A549 (cell line): ENCODE measurements at regions not wholly inside any gene's neighbourhood (a gene's known extent, or its start where the extent isn't known, plus 50 kb on each side); places are given as distances from the start of the nearest gene placed in this dataset.

Experiments
- ATAC-seq, 2 experiments: fragments of 200-7000 bp in 1 of 2; fragments of >200 bp in 1 of 2; cut with Nextera tagmentation in 1 of 2; cut with Tn5 transposase in 1 of 2; 3 replicates each; pipeline versions ENCODE4 v1.8.0 to v1.9.1; 2018 to 2020; ENCODE audit warnings: mild to moderate bottlenecking in 1 of 2, moderate library complexity in 1 of 2
- CTCF ChIA-PET: fragments of 300-600 bp; sonication (Branson Sonifier 250); formaldehyde crosslinking; extraction: SDS; loops from one replicate; lab custom pipeline; 2021; ENCODE audit warnings: antibody characterized with exemption, inconsistent platforms; lab: Yijun Ruan, JAX
- POLR2A ChIA-PET: fragments of 350-600 bp; formaldehyde crosslinking; extraction: SDS; loops from one replicate; lab custom pipeline; 2021; ENCODE audit warnings: antibody characterized with exemption, inconsistent platforms; lab: Yijun Ruan, JAX
- DNase-seq, 2 experiments: peaks; one replicate each; pipeline versions ENCODE4 v3.0.0 to v3.0.0-alpha.2; 2011 to 2016; ENCODE audit warnings: low read depth in 1 of 2, low spot score in 1 of 2
- FAIRE-seq: peaks from 2 replicates; lab custom pipeline; 2011; peaks lifted over from hg19 to GRCh38; lab: Jason Lieb, UNC
- H3K27ac ChIP-seq, 2 experiments: fragments of >200 bp; sonication (Bioruptor Twin); formaldehyde crosslinking; 3 replicates each; pipeline ENCODE4 v1.5.1; 2016 to 2017
- H3K4me1 ChIP-seq: fragments of >200 bp; sonication (Bioruptor Twin); formaldehyde crosslinking; 3 replicates; pipeline ENCODE4 v1.6.1; 2016
- H3K4me2 ChIP-seq: fragments of >200 bp; sonication (Bioruptor Twin); formaldehyde crosslinking; 3 replicates; pipeline ENCODE4 v1.6.1; 2016
- H3K4me3 ChIP-seq: fragments of >200 bp; sonication (Bioruptor Twin); formaldehyde crosslinking; 3 replicates; pipeline ENCODE4 v1.5.1; 2016
- H3K9me3 ChIP-seq: fragments of >200 bp; sonication (Bioruptor Twin); formaldehyde crosslinking; 3 replicates; pipeline ENCODE4 v1.6.1; 2016
- CBX2 ChIP-seq: fragments of 200-600 bp; sonication (generic); IDR thresholded peaks from 2 replicates; pipeline ENCODE4 v1.6.1; 2016; ENCODE audit warnings: low read depth, mild to moderate bottlenecking, borderline replicate concordance
- CBX8 ChIP-seq: fragments of 200-600 bp; sonication (generic); IDR thresholded peaks from 2 replicates; pipeline ENCODE4 v1.6.1; 2016
- CEBPB ChIP-seq, 2 experiments: fragments of >200 bp in 1 of 2; sonication (Bioruptor Twin) in 1 of 2; formaldehyde crosslinking in 1 of 2; IDR thresholded peaks; 2 replicates each; pipeline ENCODE4 v1.6.1; 2012 to 2016
- CHD2 ChIP-seq: fragments of 150-350 bp; IDR thresholded peaks from 2 replicates; pipeline ENCODE4 v1.6.1; 2014; ENCODE audit warnings: low read length; ENCODE audit not compliant: partially characterized antibody
- CHD4 ChIP-seq: fragments of 200-600 bp; sonication (generic); IDR thresholded peaks from 2 replicates; pipeline ENCODE4 v1.6.1; 2016; ENCODE audit warnings: antibody characterized with exemption, mild to moderate bottlenecking, borderline replicate concordance
- EP300 ChIP-seq, 2 experiments: fragments of >200 bp; sonication (Bioruptor Twin); formaldehyde crosslinking; IDR thresholded peaks; 2 replicates in 1 of 2; 3 replicates in 1 of 2; pipeline ENCODE4 v1.6.1; 2016 to 2017
- FOSB ChIP-seq: fragments of 250-450 bp; sonication (Bioruptor Pico); IDR thresholded peaks from 2 replicates; pipeline ENCODE4 v1.5.0; 2020; ENCODE audit warnings: mild to moderate bottlenecking, moderate library complexity
- GATA3 ChIP-seq: IDR thresholded peaks from 2 replicates; pipeline ENCODE4 v1.6.1; 2012; ENCODE audit warnings: borderline replicate concordance
- HEYL ChIP-seq: fragments of 250-450 bp; sonication (Bioruptor Pico); IDR thresholded peaks from 2 replicates; pipeline ENCODE4 v1.8.0; 2021; ENCODE audit warnings: mild to moderate bottlenecking, moderate library complexity
- HMGXB4 ChIP-seq: fragments of 250-450 bp; sonication (Bioruptor Pico); IDR thresholded peaks from 2 replicates; pipeline ENCODE4 v1.5.0; 2021; ENCODE audit warnings: mild to moderate bottlenecking, moderate library complexity, borderline replicate concordance
- HOXA7 ChIP-seq: fragments of 250-450 bp; sonication (Bioruptor Pico); IDR thresholded peaks from 2 replicates; pipeline ENCODE4 v1.5.0; 2020; ENCODE audit warnings: mild to moderate bottlenecking, moderate library complexity
- HOXB5 ChIP-seq: fragments of 250-450 bp; sonication (Bioruptor Pico); IDR thresholded peaks from 2 replicates; pipeline ENCODE4 v1.5.0; 2020; ENCODE audit warnings: mild to moderate bottlenecking, moderate library complexity
- JUN ChIP-seq, 2 experiments: fragments of >200 bp; sonication (Bioruptor Twin); formaldehyde crosslinking; IDR thresholded peaks; 2 replicates in 1 of 2; 3 replicates in 1 of 2; pipeline ENCODE4 v1.6.1; 2016 to 2017
- KDM5A ChIP-seq: fragments of 200-600 bp; sonication (generic); IDR thresholded peaks from 2 replicates; pipeline ENCODE4 v1.6.1; 2016; ENCODE audit warnings: antibody characterized with exemption, mild to moderate bottlenecking
- MAFK ChIP-seq: fragments of 450-650 bp; IDR thresholded peaks from 2 replicates; pipeline ENCODE4 v1.6.1; 2014; ENCODE audit not compliant: partially characterized antibody
- MYC ChIP-seq: IDR thresholded peaks from 2 replicates; pipeline ENCODE4 v1.6.1; 2012; ENCODE audit warnings: mild to moderate bottlenecking, inconsistent platforms, low read length, improper control_type of control experiment, borderline replicate concordance
- NPAS2 ChIP-seq: fragments of 250-450 bp; sonication (Bioruptor Pico); IDR thresholded peaks from 2 replicates; pipeline ENCODE4 v1.8.0; 2022; ENCODE audit warnings: mild to moderate bottlenecking, moderate library complexity, borderline replicate concordance
- PHF8 ChIP-seq: fragments of 200-600 bp; sonication (generic); IDR thresholded peaks from 2 replicates; pipeline ENCODE4 v1.6.1; 2016; ENCODE audit warnings: low read depth, mild to moderate bottlenecking, antibody characterized with exemption, moderate library complexity, borderline replicate concordance
- RAD21 ChIP-seq, 2 experiments: fragments of >200 bp in 1 of 2; sonication (Bioruptor Twin) in 1 of 2; formaldehyde crosslinking in 1 of 2; IDR thresholded peaks in 1 of 2; conservative IDR thresholded peaks in 1 of 2; 2 replicates in 1 of 2; 3 replicates in 1 of 2; pipeline ENCODE4 v1.6.1; 2012 to 2018; ENCODE audit warnings: inconsistent platforms in 1 of 2
- RARB ChIP-seq: fragments of 250-450 bp; sonication (Bioruptor Pico); IDR thresholded peaks from 2 replicates; pipeline ENCODE4 v1.8.0; 2021; ENCODE audit warnings: mild to moderate bottlenecking, moderate library complexity
- RCOR1 ChIP-seq: fragments of 150-350 bp; IDR thresholded peaks from 2 replicates; pipeline ENCODE4 v1.6.1; 2014; ENCODE audit warnings: antibody characterized with exemption, low read length, low read depth
- RFX5 ChIP-seq: fragments of 450-650 bp; IDR thresholded peaks from 2 replicates; pipeline ENCODE4 v1.7.1; 2014; ENCODE audit warnings: antibody characterized with exemption, mild to moderate bottlenecking, moderate library complexity
- RNF2 ChIP-seq: fragments of 200-600 bp; sonication (generic); IDR thresholded peaks from 2 replicates; pipeline ENCODE4 v1.6.1; 2016; ENCODE audit warnings: low read depth, mild to moderate bottlenecking, antibody characterized with exemption, moderate library complexity, borderline replicate concordance
- ZFP36 ChIP-seq: fragments of 450-650 bp; IDR thresholded peaks from 2 replicates; pipeline ENCODE4 v1.6.1; 2014; ENCODE audit warnings: borderline replicate concordance; ENCODE audit not compliant: partially characterized antibody
- WGBS: methylation state at CpG from one replicate; pipeline ENCODE4 v1.1.6; 2017; ENCODE audit errors: missing lambda C conversion rate; 5-methylcytosine and 5-hydroxymethylcytosine counted together
- TF ChIP-seq, protein P1 (sequence below): IDR thresholded peaks from 2 replicates; pipeline ENCODE4 v1.6.1; 2012
- TF ChIP-seq, protein P2 (sequence below): fragments of >200 bp; sonication (Bioruptor Twin); formaldehyde crosslinking; IDR thresholded peaks from 2 replicates; pipeline ENCODE4 v1.6.1; 2016
- TF ChIP-seq, protein P3 (sequence below): fragments of 450-650 bp; IDR thresholded peaks from 2 replicates; pipeline ENCODE4 v1.6.1; 2014; ENCODE audit warnings: antibody characterized with exemption
- TF ChIP-seq, protein P4 (sequence below): IDR thresholded peaks from 2 replicates; pipeline ENCODE4 v1.6.1; 2012; ENCODE audit warnings: low read depth, borderline replicate concordance
- TF ChIP-seq, protein P5 (sequence below): fragments of 150-350 bp; IDR thresholded peaks from 2 replicates; pipeline ENCODE4 v1.6.1; 2014; ENCODE audit warnings: low read depth, mild to moderate bottlenecking, low read length

- Histone ChIP-seq H3K4me2 (no peak overlapping the region), H3K4me1 (no peaks in the 10 kb centered on the region), H3K27ac (no peak overlapping the region), H3K9me3 (no peaks in the 10 kb centered on the region), H3K4me3 (no peak overlapping the region)
- CTCF ChIA-PET, result interaction anchor here (0.7 kb wide), 1 partner anchor 24 kb away, joined by 5 read pairs; no protein-coding TSS in a partner anchor
- TF ChIP-seq JUN (IDR thresholded peaks at IDR 0.05), result no peak
- TF ChIP-seq PHF8, result no peak
- TF ChIP-seq, protein P1, sequence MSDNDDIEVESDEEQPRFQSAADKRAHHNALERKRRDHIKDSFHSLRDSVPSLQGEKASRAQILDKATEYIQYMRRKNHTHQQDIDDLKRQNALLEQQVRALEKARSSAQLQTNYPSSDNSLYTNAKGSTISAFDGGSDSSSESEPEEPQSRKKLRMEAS, result no peak
- TF ChIP-seq FOSB (CRISPR knock-in tag), result no peak
- no peak for ATAC-seq
- no peak for FAIRE-seq
- 0% methylated on average over 1 of the region's 1 CpG for WGBS
- POLR2A ChIA-PET, result no interaction called here
- DNase-seq, result no peak
These were observed 115.2 kb downstream of the TRIM36 start for GRCh38 chr5:115054387-115054951.

GRCh38 chr5:115052948-115053347, 116.8 kb downstream of the TRIM36 start:
- WGBS, result 32% methylated on average over 2 of the region's 2 CpGs
- ChIA-PET CTCF (interaction anchor here (1.2 kb wide), 1 partner anchor 198 kb away, joined by 3 read pairs; no protein-coding TSS in a partner anchor), POLR2A (no interaction called here)
- no peak for TF ChIP-seq RAD21 (conservative IDR thresholded peaks at IDR 0.05 in 1 of 2, IDR thresholded peaks at IDR 0.05 in 1 of 2)
- TF ChIP-seq KDM5A, result no peak
- TF ChIP-seq, protein P2, sequence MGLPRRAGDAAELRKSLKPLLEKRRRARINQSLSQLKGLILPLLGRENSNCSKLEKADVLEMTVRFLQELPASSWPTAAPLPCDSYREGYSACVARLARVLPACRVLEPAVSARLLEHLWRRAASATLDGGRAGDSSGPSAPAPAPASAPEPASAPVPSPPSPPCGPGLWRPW, result no peak
- TF ChIP-seq PHF8, result no peak
- no peak for TF ChIP-seq CBX2
- TF ChIP-seq, protein P3, sequence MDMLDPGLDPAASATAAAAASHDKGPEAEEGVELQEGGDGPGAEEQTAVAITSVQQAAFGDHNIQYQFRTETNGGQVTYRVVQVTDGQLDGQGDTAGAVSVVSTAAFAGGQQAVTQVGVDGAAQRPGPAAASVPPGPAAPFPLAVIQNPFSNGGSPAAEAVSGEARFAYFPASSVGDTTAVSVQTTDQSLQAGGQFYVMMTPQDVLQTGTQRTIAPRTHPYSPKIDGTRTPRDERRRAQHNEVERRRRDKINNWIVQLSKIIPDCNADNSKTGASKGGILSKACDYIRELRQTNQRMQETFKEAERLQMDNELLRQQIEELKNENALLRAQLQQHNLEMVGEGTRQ, result no peak
- no peak for TF ChIP-seq MAFK
- no peak for TF ChIP-seq RNF2
- TF ChIP-seq RCOR1, result no peak
- TF ChIP-seq GATA3, result no peak
- TF ChIP-seq HOXA7 (CRISPR knock-in tag), result no peak
- no peak for TF ChIP-seq EP300 (IDR thresholded peaks at IDR 0.05)
- TF ChIP-seq RFX5, result no peak
- no peak for TF ChIP-seq ZFP36
- TF ChIP-seq, protein P1, result no peak
- TF ChIP-seq, protein P4, sequence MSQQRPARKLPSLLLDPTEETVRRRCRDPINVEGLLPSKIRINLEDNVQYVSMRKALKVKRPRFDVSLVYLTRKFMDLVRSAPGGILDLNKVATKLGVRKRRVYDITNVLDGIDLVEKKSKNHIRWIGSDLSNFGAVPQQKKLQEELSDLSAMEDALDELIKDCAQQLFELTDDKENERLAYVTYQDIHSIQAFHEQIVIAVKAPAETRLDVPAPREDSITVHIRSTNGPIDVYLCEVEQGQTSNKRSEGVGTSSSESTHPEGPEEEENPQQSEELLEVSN, result no peak
- TF ChIP-seq HOXB5, result no peak
- no peak for TF ChIP-seq HEYL (CRISPR knock-in tag)
- no peak for FAIRE-seq
- no peak for ATAC-seq
- H3K4me1 ChIP-seq, result no peaks in the 10 kb centered on the region
- H3K27ac ChIP-seq, result no peak overlapping the region
- no peak for DNase-seq
- no peaks in the 10 kb centered on the region for H3K9me3 ChIP-seq
- no peak overlapping the region for H3K4me3 ChIP-seq
- no peak overlapping the region for H3K4me2 ChIP-seq

- no peak for FAIRE-seq
- H3K4me2 ChIP-seq, result no peak overlapping the region
- no peak for ATAC-seq
- CTCF ChIA-PET, result interaction anchor here (0.6 kb wide), 1 partner anchor 271 kb away, joined by 3 read pairs; no protein-coding TSS in a partner anchor
- H3K27ac ChIP-seq, result no peak overlapping the region
- 2% methylated on average over 3 of the region's 3 CpGs for WGBS
- POLR2A ChIA-PET, result no interaction called here
- no peaks in the 10 kb centered on the region for H3K4me1 ChIP-seq
- no peak for DNase-seq
- H3K9me3 ChIP-seq, result no peaks in the 10 kb centered on the region
- no peak overlapping the region for H3K4me3 ChIP-seq
- TF ChIP-seq, protein P5, sequence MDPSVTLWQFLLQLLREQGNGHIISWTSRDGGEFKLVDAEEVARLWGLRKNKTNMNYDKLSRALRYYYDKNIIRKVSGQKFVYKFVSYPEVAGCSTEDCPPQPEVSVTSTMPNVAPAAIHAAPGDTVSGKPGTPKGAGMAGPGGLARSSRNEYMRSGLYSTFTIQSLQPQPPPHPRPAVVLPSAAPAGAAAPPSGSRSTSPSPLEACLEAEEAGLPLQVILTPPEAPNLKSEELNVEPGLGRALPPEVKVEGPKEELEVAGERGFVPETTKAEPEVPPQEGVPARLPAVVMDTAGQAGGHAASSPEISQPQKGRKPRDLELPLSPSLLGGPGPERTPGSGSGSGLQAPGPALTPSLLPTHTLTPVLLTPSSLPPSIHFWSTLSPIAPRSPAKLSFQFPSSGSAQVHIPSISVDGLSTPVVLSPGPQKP, result no peak
- TF ChIP-seq NPAS2, result no peak
- TF ChIP-seq, protein P2, result no peak
- no peak for TF ChIP-seq RARB
- no peak for TF ChIP-seq HOXB5
- TF ChIP-seq HOXA7 (CRISPR knock-in tag), result no peak
- TF ChIP-seq MYC, result no peak
- TF ChIP-seq RNF2, result no peak
- no peak for TF ChIP-seq CHD2
- no peak for TF ChIP-seq CEBPB (IDR thresholded peaks at IDR 0.05)
- TF ChIP-seq CHD4, result no peak
- TF ChIP-seq HMGXB4 (CRISPR knock-in tag), result no peak
- no peak for TF ChIP-seq PHF8
- no peak for TF ChIP-seq CBX8
These were observed 118.8 kb downstream of the TRIM36 start for GRCh38 chr5:115050866-115051265.
